PC-3 (cell line): ENCODE measurements at regions not wholly inside any gene's neighbourhood (a gene's known extent, or its start where the extent isn't known, plus 50 kb on each side); places are given as distances from the start of the nearest gene placed in this dataset.

Experiments
- ATAC-seq: fragments of 200-7000 bp; cut with Tn5 transposase; 2 replicates; pipeline ENCODE4 v1.9.1; 2020; ENCODE audit warnings: mild to moderate bottlenecking, moderate library complexity
- BruUV-seq: library from RNA; stranded (reverse); fragments of 400-500 nt; replicated peaks from 2 replicates; lab custom pipeline; 2021; lab: Mats Ljungman, UMichigan
- CTCF ChIA-PET: fragments of 300-600 bp; sonication (Branson Sonifier 250); formaldehyde crosslinking; loops from one replicate; lab custom pipeline; 2022; ENCODE audit warnings: antibody characterized with exemption; lab: Charles Lee
- POLR2A ChIA-PET: fragments of 300-600 bp; sonication (Branson Sonifier 250); formaldehyde crosslinking; loops from one replicate; lab custom pipeline; 2022; ENCODE audit warnings: antibody characterized with exemption; ENCODE audit not compliant: unreplicated experiment; lab: Charles Lee
- DNase-seq: peaks from one replicate; pipeline ENCODE4 v3.0.0-alpha.2; 2015
- H2AFZ ChIP-seq: fragments of 300-600 bp; sonication (generic); 2 replicates; pipeline ENCODE4 v1.6.0; 2016; ENCODE audit warnings: antibody characterized with exemption, low read length
- H3F3A ChIP-seq: fragments of 300-600 bp; sonication (generic); one replicate; pipeline ENCODE4 v1.6.0; 2017; ENCODE audit warnings: antibody characterized with exemption, low read length, control low read depth, mild to moderate bottlenecking; ENCODE audit not compliant: unreplicated experiment
- H3K27ac ChIP-seq: fragments of 300-600 bp; sonication (generic); 2 replicates; pipeline ENCODE4 v1.5.1; 2016; ENCODE audit warnings: mild to moderate bottlenecking, low read length
- H3K27me3 ChIP-seq: fragments of 300-600 bp; sonication (generic); 2 replicates; pipeline ENCODE4 v1.6.1; 2016; ENCODE audit warnings: low read length, mixed read lengths
- H3K36me3 ChIP-seq: fragments of 300-600 bp; sonication (generic); 2 replicates; pipeline ENCODE4 v1.6.1; 2016; ENCODE audit warnings: low read depth, mixed run types, low read length, mixed read lengths
- H3K4me1 ChIP-seq: fragments of 300-600 bp; sonication (generic); 2 replicates; pipeline ENCODE4 v1.5.1; 2016; ENCODE audit warnings: low read length; ENCODE audit not compliant: insufficient read depth
- H3K4me2 ChIP-seq: fragments of 300-600 bp; sonication (generic); 2 replicates; pipeline ENCODE4 v1.6.0; 2016; ENCODE audit warnings: low read length
- H3K4me3 ChIP-seq: fragments of 300-600 bp; sonication (generic); 2 replicates; pipeline ENCODE4 v1.5.1; 2016; ENCODE audit warnings: mild to moderate bottlenecking, low read length, mixed read lengths
- H3K79me2 ChIP-seq: fragments of 300-600 bp; sonication (generic); 2 replicates; pipeline ENCODE4 v1.6.1; 2017; ENCODE audit warnings: low read length, mixed read lengths
- H3K9ac ChIP-seq: fragments of 300-600 bp; sonication (generic); 2 replicates; pipeline ENCODE4 v1.6.0; 2016; ENCODE audit warnings: mild to moderate bottlenecking, low read length
- H3K9me2 ChIP-seq: fragments of 300-600 bp; sonication (generic); replicated peaks from 2 replicates; pipeline ENCODE4 v1.6.1; 2016; ENCODE audit warnings: mixed run types, low read length, mixed read lengths
- H3K9me3 ChIP-seq: fragments of 300-600 bp; sonication (generic); 2 replicates; pipeline ENCODE4 v1.6.1; 2016; ENCODE audit warnings: low read length, mixed read lengths
- H4K20me1 ChIP-seq: fragments of 300-600 bp; sonication (generic); 2 replicates; pipeline ENCODE4 v1.6.1; 2016; ENCODE audit warnings: low read length, mixed read lengths
- EZH2 ChIP-seq: fragments of 300-600 bp; sonication (generic); IDR thresholded peaks from one replicate; pipeline ENCODE4 v1.6.1; 2017; ENCODE audit warnings: antibody characterized with exemption, mild to moderate bottlenecking, low read length; ENCODE audit not compliant: unreplicated experiment
- EZH2phosphoT487 ChIP-seq: fragments of 300-600 bp; sonication (generic); IDR thresholded peaks from 2 replicates; pipeline ENCODE4 v1.6.1; 2018; ENCODE audit warnings: mild to moderate bottlenecking, antibody characterized with exemption, low read length, borderline replicate concordance
- intact Hi-C: fragments of 100-400 bp; cut with micrococcal nuclease; formaldehyde crosslinking; loops from 2 replicates; pipeline ENCODE4 v1.9.0; 2023
- TF ChIP-seq, protein P1 (sequence below): fragments of 300-600 bp; sonication (generic); conservative IDR thresholded peaks from 2 replicates; pipeline ENCODE4 v1.5.1; 2017; ENCODE audit warnings: antibody characterized with exemption, low read depth, mild to moderate bottlenecking, low read length

- CTCF ChIA-PET, result no interaction called here
Measured at GRCh38 chr4:184893801-184894571, 68.2 kb upstream of the ACSL1 start.

DNA sequence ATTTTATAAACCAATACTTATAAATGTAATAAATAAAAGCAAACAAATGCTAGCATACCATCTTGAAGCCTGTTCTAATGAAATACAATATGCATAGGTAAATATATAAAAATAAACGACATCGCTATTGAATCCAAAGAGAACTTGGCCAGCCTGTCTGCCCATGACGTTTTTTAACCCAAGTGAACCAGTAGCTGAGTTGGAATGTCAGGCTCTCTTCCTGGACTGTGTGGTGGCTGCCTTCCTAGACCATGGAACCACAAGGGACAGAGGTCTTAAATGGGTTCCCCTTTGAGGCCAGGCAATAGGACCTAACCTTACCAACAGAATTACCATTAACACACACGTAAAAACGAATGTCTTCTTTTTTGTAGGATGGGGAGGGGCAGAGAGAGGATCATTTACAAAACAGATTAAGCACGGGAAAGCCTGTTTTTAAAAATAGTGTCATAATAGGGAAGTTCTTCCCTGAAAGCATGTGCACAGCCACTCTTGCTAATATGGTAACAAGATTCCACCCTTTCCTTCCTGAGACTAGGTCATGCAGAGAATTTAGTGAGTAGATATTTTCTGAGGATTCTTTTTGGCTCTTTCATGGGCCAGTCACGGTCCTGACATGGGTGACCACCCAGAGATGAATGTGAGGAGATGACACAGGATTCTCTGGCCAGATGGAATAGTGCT is 69.4 kb upstream of the ACSL1 start:
- Histone ChIP-seq H4K20me1 (no peaks in the 10 kb centered on the region), H3K4me3 (no peak overlapping the region), H3K9me2 (no peaks in the 10 kb centered on the region), H3K36me3 (no peaks in the 10 kb centered on the region), H3K79me2 (no peaks in the 10 kb centered on the region), H3F3A (no peaks in the 10 kb centered on the region), H2AFZ (peak overlapping the region; percentile 28; the same call in 1 of the 2 replicates), H3K4me1 (peaks cover 18% of the 10 kb centered on the region; the same call in 1 of the 2 replicates), H3K4me2 (peak overlapping the region; percentile 17; the same call in 1 of the 2 replicates), H3K27me3 (no peaks in the 10 kb centered on the region), H3K27ac (peak overlapping the region; percentile 18; the same call in 1 of the 2 replicates), H3K9me3 (no peaks in the 10 kb centered on the region), H3K9ac (no peak overlapping the region)
- ChIA-PET CTCF (no interaction called here), POLR2A (no interaction called here)
- DNase-seq (peak; percentile 24), ATAC-seq (no peak)
- intact Hi-C loops, result no loop called here
- no TSS peak for BruUV-seq
- TF ChIP-seq, protein P1, sequence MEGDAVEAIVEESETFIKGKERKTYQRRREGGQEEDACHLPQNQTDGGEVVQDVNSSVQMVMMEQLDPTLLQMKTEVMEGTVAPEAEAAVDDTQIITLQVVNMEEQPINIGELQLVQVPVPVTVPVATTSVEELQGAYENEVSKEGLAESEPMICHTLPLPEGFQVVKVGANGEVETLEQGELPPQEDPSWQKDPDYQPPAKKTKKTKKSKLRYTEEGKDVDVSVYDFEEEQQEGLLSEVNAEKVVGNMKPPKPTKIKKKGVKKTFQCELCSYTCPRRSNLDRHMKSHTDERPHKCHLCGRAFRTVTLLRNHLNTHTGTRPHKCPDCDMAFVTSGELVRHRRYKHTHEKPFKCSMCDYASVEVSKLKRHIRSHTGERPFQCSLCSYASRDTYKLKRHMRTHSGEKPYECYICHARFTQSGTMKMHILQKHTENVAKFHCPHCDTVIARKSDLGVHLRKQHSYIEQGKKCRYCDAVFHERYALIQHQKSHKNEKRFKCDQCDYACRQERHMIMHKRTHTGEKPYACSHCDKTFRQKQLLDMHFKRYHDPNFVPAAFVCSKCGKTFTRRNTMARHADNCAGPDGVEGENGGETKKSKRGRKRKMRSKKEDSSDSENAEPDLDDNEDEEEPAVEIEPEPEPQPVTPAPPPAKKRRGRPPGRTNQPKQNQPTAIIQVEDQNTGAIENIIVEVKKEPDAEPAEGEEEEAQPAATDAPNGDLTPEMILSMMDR, result no peak

More at GRCh38 chr4:184893801-184894571, 68.2 kb upstream of the ACSL1 start:
- Histone ChIP-seq H2AFZ (no peak overlapping the region), H3K9ac (no peak overlapping the region), H4K20me1 (no peaks in the 10 kb centered on the region), H3K27ac (peak overlapping the region; percentile 57), H3K4me2 (no peak overlapping the region), H3K36me3 (no peaks in the 10 kb centered on the region), H3K4me1 (peaks cover 12% of the 10 kb centered on the region; the same call in 1 of the 2 replicates), H3F3A (no peaks in the 10 kb centered on the region), H3K9me3 (no peaks in the 10 kb centered on the region), H3K4me3 (no peak overlapping the region), H3K9me2 (no peaks in the 10 kb centered on the region), H3K27me3 (no peaks in the 10 kb centered on the region), H3K79me2 (no peaks in the 10 kb centered on the region)
- intact Hi-C loops, result loop anchor here (5.0 kb wide), 1 partner anchor 37 kb away; no protein-coding TSS in a partner anchor
- POLR2A ChIA-PET, result no interaction called here
- BruUV-seq, result no TSS peak
- TF ChIP-seq, protein P1, result no peak
- TF ChIP-seq EZH2, result no peak
- no peak for TF ChIP-seq EZH2phosphoT487
- ATAC-seq (no peak), DNase-seq (peak; percentile 47)
